K562 (cell line): ENCODE measurements at regions not wholly inside any gene's neighbourhood (a gene's known extent, or its start where the extent isn't known, plus 50 kb on each side); places are given as distances from the start of the nearest gene placed in this dataset.

ENCODE experiments used
- ATAC-seq: fragments of 200-7000 bp; cut with Tn5 transposase; 3 replicates; pipeline ENCODE4 v1.9.1; 2020; ENCODE audit warnings: moderate library complexity
- BruUV-seq: library from RNA; stranded (reverse); fragments of 400-500 nt; replicated peaks from 2 replicates; lab custom pipeline; 2021; lab: Mats Ljungman, UMichigan
- CTCF ChIA-PET: fragments of 300-600 bp; formaldehyde crosslinking; extraction: SDS; loops from one replicate; lab custom pipeline; 2021; ENCODE audit warnings: low intra/inter-chr PET ratio; lab: Yijun Ruan, JAX
- POLR2A ChIA-PET: fragments of 300-600, 350-650 bp; sonication (Branson Sonifier 250); formaldehyde crosslinking; extraction: SDS; loops from one replicate; lab custom pipeline; 2021; ENCODE audit warnings: antibody characterized with exemption, inconsistent platforms; lab: Yijun Ruan, JAX
- DNase-seq, 4 experiments: peaks; one replicate each; pipeline versions ENCODE4 v3.0.0 to v3.0.0-alpha.2; 2011 to 2018; ENCODE audit warnings: low spot score in 3 of 4, mixed read lengths in 3 of 4; ENCODE audit errors: extremely low read depth in 1 of 4
- FAIRE-seq: peaks from 2 replicates; lab custom pipeline; 2011; peaks lifted over from hg19 to GRCh38; lab: Jason Lieb, UNC
- H2AFZ ChIP-seq: 2 replicates; pipeline ENCODE4 v1.6.0; 2011; ENCODE audit warnings: low read depth, low read length, control low read depth, inconsistent platforms
- H3K27ac ChIP-seq: fragments of 200-600 bp; 3 replicates; pipeline ENCODE4 v1.8.0; 2011; ENCODE audit warnings: low read depth, mild to moderate bottlenecking, control low read depth, inconsistent platforms, low read length, moderate library complexity, mixed read lengths; ENCODE audit errors: extremely low read depth
- H3K27me3 ChIP-seq, 2 experiments: fragments of 300-600 bp in 1 of 2; 2 replicates in 1 of 2; 3 replicates in 1 of 2; pipeline versions ENCODE4 v1.6.0 to v1.8.0; 2011; ENCODE audit warnings: inconsistent platforms in 2 of 2, low read length in 2 of 2, mild to moderate bottlenecking in 1 of 2, mixed read lengths in 1 of 2, moderate library complexity in 1 of 2; ENCODE audit not compliant: control insufficient read depth in 2 of 2, insufficient read depth in 2 of 2
- H3K36me3 ChIP-seq: fragments of 300-600 bp; 3 replicates; pipeline ENCODE4 v1.8.0; 2011; ENCODE audit warnings: mild to moderate bottlenecking, low read length, inconsistent platforms; ENCODE audit not compliant: control insufficient read depth, insufficient read depth
- H3K4me1 ChIP-seq, 2 experiments: fragments of 200-600 bp in 1 of 2; replicated peaks in 1 of 2; 2 replicates in 1 of 2; 3 replicates in 1 of 2; pipeline versions ENCODE4 v1.5.1 to v1.8.0; 2011; ENCODE audit warnings: inconsistent platforms in 2 of 2, low read length in 2 of 2, mild to moderate bottlenecking in 1 of 2, mixed read lengths in 1 of 2, moderate library complexity in 1 of 2; ENCODE audit not compliant: control insufficient read depth in 2 of 2, insufficient read depth in 2 of 2
- H3K4me2 ChIP-seq: 2 replicates; pipeline ENCODE4 v1.6.1; 2011; ENCODE audit warnings: low read length, control low read depth, inconsistent platforms, mixed read lengths; ENCODE audit not compliant: insufficient read depth
- H3K4me3 ChIP-seq: fragments of 200-600 bp; sonication (generic), shearing (Covaris generic); 2 replicates; pipeline ENCODE4 v1.5.1; 2016; ENCODE audit warnings: control low read depth, inconsistent platforms
- H3K79me2 ChIP-seq: fragments of 200-600 bp; 3 replicates; pipeline ENCODE4 v1.8.0; 2011; ENCODE audit warnings: low read length, inconsistent platforms; ENCODE audit not compliant: control insufficient read depth, insufficient read depth
- H3K9ac ChIP-seq, 2 experiments: 2 replicates each; pipeline versions ENCODE4 v1.6.0 to v1.6.1; 2011; ENCODE audit warnings: low read depth in 2 of 2, low read length in 2 of 2, control low read depth in 1 of 2, inconsistent platforms in 1 of 2, mild to moderate bottlenecking in 1 of 2, mixed read lengths in 1 of 2; ENCODE audit not compliant: insufficient read depth in 1 of 2
- H3K9me1 ChIP-seq: one replicate; pipeline ENCODE4 v1.6.0; 2011; ENCODE audit warnings: inconsistent platforms, mild to moderate bottlenecking, low read length, moderate library complexity; ENCODE audit not compliant: control insufficient read depth, insufficient read depth
- H3K9me3 ChIP-seq: replicated peaks from 2 replicates; pipeline ENCODE4 v1.5.1; 2011; ENCODE audit warnings: low read depth, low read length, inconsistent platforms; ENCODE audit not compliant: control insufficient read depth, insufficient read depth
- H4K20me1 ChIP-seq: replicated peaks from 2 replicates; pipeline ENCODE4 v1.6.1; 2011; ENCODE audit warnings: low read length, inconsistent platforms, mixed read lengths; ENCODE audit not compliant: control insufficient read depth, insufficient read depth
- EHMT2 ChIP-seq: fragments of 450-650 bp; IDR thresholded peaks from 2 replicates; pipeline ENCODE4 v1.6.1; 2018; ENCODE audit warnings: antibody characterized with exemption
- MCM2 ChIP-seq: fragments of 450-650 bp; IDR thresholded peaks from 2 replicates; pipeline ENCODE4 v1.6.1; 2017; ENCODE audit warnings: low read depth, mild to moderate bottlenecking
- MEIS2 ChIP-seq: fragments of 450-650 bp; IDR thresholded peaks from 2 replicates; pipeline ENCODE4 v1.6.1; 2014; ENCODE audit warnings: mild to moderate bottlenecking; ENCODE audit not compliant: partially characterized antibody
- TCF3 ChIP-seq: sonication (generic); formaldehyde crosslinking; IDR thresholded peaks from 2 replicates; pipeline ENCODE4 v1.4.0; 2020; ENCODE audit warnings: mild to moderate bottlenecking, missing genetic modification reagents
- ZFPM2 ChIP-seq: fragments of 250-450 bp; sonication (Bioruptor Pico); IDR thresholded peaks from 2 replicates; pipeline ENCODE4 v1.5.1; 2022; ENCODE audit warnings: mild to moderate bottlenecking
- ZNF695 ChIP-seq: fragments of 450-650 bp; formaldehyde crosslinking; IDR thresholded peaks from 2 replicates; pipeline ENCODE4 v1.4.0; 2020; ENCODE audit warnings: mild to moderate bottlenecking, moderate library complexity
- WGBS: fragments of 100-300 bp; shearing (Covaris generic); methylation state at CpG from one replicate; pipeline ENCODE4 v1.1.6; 2016; ENCODE audit warnings: low coverage, mixed read lengths; ENCODE audit not compliant: insufficient coverage; ENCODE audit errors: missing lambda C conversion rate; 5-methylcytosine and 5-hydroxymethylcytosine counted together
- in situ Hi-C: fragments of 300-500 bp; cut with MboI; formaldehyde crosslinking; loops from 4 replicates; pipeline ENCODE4 v1.15.0; 2018; ENCODE audit warnings: inconsistent platforms, mixed read lengths
- intact Hi-C: fragments of 100-400 bp; cut with micrococcal nuclease; formaldehyde crosslinking; loops from 2 replicates; pipeline ENCODE4 v1.14.2; 2022
- TF ChIP-seq, protein P1 (sequence below), 2 experiments: fragments of 450-650 bp; formaldehyde crosslinking in 1 of 2; IDR thresholded peaks; 2 replicates each; pipeline versions ENCODE4 v1.4.0 to v1.6.1; 2014 to 2020; ENCODE audit warnings: mild to moderate bottlenecking in 2 of 2, borderline replicate concordance in 1 of 2, low read depth in 1 of 2

DNA sequence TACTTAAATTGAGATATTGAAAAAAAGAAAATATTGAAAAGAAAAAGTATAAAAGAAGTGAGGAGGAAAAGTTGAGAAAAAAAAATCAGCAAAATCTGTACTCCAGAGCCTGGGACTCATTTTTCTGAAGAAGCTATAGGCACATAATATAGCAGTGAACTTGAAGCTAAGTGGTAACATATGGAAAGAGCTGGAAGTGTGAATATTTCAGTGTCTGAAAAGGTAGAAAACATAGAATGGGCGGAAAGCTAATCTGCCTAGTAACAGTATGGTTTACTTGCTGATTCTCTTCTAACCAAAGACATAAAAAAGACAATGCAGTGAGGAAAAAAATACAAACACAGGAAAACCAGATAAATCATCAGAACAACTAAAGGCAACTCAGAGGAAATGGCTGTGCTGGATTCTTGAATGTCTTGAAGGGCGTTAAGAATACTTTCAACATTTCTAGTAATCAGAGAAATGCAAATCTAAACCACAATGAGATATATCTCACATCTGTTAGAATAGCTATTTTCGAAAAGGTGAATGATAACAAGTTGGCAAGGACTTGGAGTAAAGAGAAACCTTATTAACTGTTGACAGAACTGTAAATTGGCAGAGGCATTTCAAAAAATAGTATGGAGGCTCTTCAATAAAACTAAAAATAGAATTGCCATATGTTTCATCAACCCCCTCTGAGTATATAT lies 784.6 kb downstream of the LRFN5 start (continued):
- TF ChIP-seq, protein P1, sequence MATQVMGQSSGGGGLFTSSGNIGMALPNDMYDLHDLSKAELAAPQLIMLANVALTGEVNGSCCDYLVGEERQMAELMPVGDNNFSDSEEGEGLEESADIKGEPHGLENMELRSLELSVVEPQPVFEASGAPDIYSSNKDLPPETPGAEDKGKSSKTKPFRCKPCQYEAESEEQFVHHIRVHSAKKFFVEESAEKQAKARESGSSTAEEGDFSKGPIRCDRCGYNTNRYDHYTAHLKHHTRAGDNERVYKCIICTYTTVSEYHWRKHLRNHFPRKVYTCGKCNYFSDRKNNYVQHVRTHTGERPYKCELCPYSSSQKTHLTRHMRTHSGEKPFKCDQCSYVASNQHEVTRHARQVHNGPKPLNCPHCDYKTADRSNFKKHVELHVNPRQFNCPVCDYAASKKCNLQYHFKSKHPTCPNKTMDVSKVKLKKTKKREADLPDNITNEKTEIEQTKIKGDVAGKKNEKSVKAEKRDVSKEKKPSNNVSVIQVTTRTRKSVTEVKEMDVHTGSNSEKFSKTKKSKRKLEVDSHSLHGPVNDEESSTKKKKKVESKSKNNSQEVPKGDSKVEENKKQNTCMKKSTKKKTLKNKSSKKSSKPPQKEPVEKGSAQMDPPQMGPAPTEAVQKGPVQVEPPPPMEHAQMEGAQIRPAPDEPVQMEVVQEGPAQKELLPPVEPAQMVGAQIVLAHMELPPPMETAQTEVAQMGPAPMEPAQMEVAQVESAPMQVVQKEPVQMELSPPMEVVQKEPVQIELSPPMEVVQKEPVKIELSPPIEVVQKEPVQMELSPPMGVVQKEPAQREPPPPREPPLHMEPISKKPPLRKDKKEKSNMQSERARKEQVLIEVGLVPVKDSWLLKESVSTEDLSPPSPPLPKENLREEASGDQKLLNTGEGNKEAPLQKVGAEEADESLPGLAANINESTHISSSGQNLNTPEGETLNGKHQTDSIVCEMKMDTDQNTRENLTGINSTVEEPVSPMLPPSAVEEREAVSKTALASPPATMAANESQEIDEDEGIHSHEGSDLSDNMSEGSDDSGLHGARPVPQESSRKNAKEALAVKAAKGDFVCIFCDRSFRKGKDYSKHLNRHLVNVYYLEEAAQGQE (IDR thresholded peaks at IDR 0.05; ENCODE audit: borderline replicate concordance): no peak
- TF ChIP-seq, protein P1 (CRISPR knock-in tag; IDR thresholded peaks at IDR 0.05; ENCODE audit: low read depth): no peak

DNA sequence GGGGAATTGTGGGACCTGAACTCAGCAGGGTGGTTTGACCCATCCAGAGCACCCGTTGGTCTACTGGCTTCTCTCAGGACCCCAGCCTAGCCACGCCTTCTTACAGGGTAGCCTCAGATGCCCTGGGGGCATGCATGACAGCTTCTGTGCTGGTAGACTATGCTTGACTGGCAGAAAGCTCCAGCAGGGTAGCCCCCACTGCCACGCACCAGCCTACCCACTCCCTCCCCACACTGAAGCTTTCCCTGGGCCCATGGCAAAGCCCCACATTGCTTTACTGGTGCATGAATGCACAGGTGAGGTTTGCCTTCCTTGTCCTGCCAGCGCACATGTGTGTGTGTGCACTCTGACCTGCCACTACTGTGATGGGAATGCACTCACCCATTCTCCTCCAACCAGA lies 772.2 kb downstream of the LRFN5 start:
- no peaks in the 10 kb centered on the region for H3K27me3 ChIP-seq
- WGBS: 0% methylated on average over 4 of the region's 4 CpGs
- H3K4me3 ChIP-seq: no peak overlapping the region
- BruUV-seq: no TSS peak
- no peaks in the 10 kb centered on the region for H4K20me1 ChIP-seq
- H3K4me2 ChIP-seq: no peak overlapping the region
- no peak overlapping the region for H3K27ac ChIP-seq
- ATAC-seq (no peak), DNase-seq (no peak)
- POLR2A ChIA-PET: no interaction called here
- TF ChIP-seq MEIS2 (no peak), ZFPM2 (CRISPR knock-in tag) (no peak), ZNF695 (no peak), TCF3 (no peak), EHMT2 (no peak), MCM2 (no peak)
- TF ChIP-seq, all 486 proteins: peak for 0
- CTCF ChIA-PET: no interaction called here
- H3K9me1 ChIP-seq: no peaks in the 10 kb centered on the region
- H3K9me3 ChIP-seq: no peaks in the 10 kb centered on the region
- no peaks in the 10 kb centered on the region for H3K79me2 ChIP-seq
- no peaks in the 10 kb centered on the region for H3K4me1 ChIP-seq
- H3K36me3 ChIP-seq: no peaks in the 10 kb centered on the region
- FAIRE-seq: no peak
- no peak overlapping the region for H3K9ac ChIP-seq
- H2AFZ ChIP-seq: no peak overlapping the region
- intact Hi-C loops (no loop called here), in situ Hi-C loops (no loop called here)
